ENCODE measurements at regions not wholly inside any gene's neighbourhood (a gene's known extent, or its start where the extent isn't known, plus 50 kb on each side); places are given as distances from the start of the nearest gene placed in this dataset.

GRCh38 chr13:65292488-65292901, 1937.6 kb downstream of the PCDH9 start:
- TF ChIP-seq TSHZ2 (CRISPR knock-in tag; IDR thresholded peaks at IDR 0.05) (peak; percentile 45; the same call in 1 of the 2 replicates), ISL1 (CRISPR knock-in tag; IDR thresholded peaks at IDR 0.05) (0 out of 2 replicates have a peak, but pooled peaks have one; percentile 25), TCF4 (CRISPR knock-in tag; IDR thresholded peaks at IDR 0.05; ENCODE audit: borderline replicate concordance) (peak; percentile 33; the same call in 1 of the 2 replicates), PATZ1 (CRISPR knock-in tag; IDR thresholded peaks at IDR 0.05; ENCODE audit: borderline replicate concordance) (no peak)
- peak; percentile 100 for ATAC-seq

GRCh38 chr13:65287405-65287804, 1942.7 kb downstream of the PCDH9 start:
- no peak for TF ChIP-seq TCF4 (CRISPR knock-in tag; IDR thresholded peaks at IDR 0.05; ENCODE audit: borderline replicate concordance)
- no peak for TF ChIP-seq ARNTL (CRISPR knock-in tag; IDR thresholded peaks at IDR 0.05; ENCODE audit: borderline replicate concordance, low read depth)
- no peak for TF ChIP-seq TSHZ2 (CRISPR knock-in tag; IDR thresholded peaks at IDR 0.05)
- no peak for TF ChIP-seq ISL1 (CRISPR knock-in tag; IDR thresholded peaks at IDR 0.05)
- TF ChIP-seq PATZ1 (CRISPR knock-in tag; IDR thresholded peaks at IDR 0.05; ENCODE audit: borderline replicate concordance), result no peak
- no peak for TF ChIP-seq CREB5 (CRISPR knock-in tag; IDR thresholded peaks at IDR 0.05; ENCODE audit: low read depth)
- no peak for TF ChIP-seq ZFP30 (CRISPR knock-in tag; IDR thresholded peaks at IDR 0.05)
- no peak for TF ChIP-seq GLIS3 (CRISPR knock-in tag; IDR thresholded peaks at IDR 0.05)
- no peak for TF ChIP-seq ZNF565 (CRISPR knock-in tag; conservative IDR thresholded peaks at IDR 0.05; ENCODE audit: low read depth)
- TF ChIP-seq ZNF8 (CRISPR knock-in tag; IDR thresholded peaks at IDR 0.05), result no peak
- no peak for TF ChIP-seq PPARA (CRISPR knock-in tag; IDR thresholded peaks at IDR 0.05; ENCODE audit: borderline replicate concordance)
- no peak for TF ChIP-seq ESRRG (CRISPR knock-in tag; IDR thresholded peaks at IDR 0.05)
- TF ChIP-seq BACH2 (CRISPR knock-in tag; IDR thresholded peaks at IDR 0.05; ENCODE audit: borderline replicate concordance), result no peak
- TF ChIP-seq SNAI2 (CRISPR knock-in tag; IDR thresholded peaks at IDR 0.05), result no peak
- TF ChIP-seq POU6F1 (CRISPR knock-in tag; IDR thresholded peaks at IDR 0.05; ENCODE audit: borderline replicate concordance, low read depth), result no peak
- TF ChIP-seq TOX (CRISPR knock-in tag; IDR thresholded peaks at IDR 0.05; ENCODE audit: borderline replicate concordance), result no peak
- no peak for TF ChIP-seq ZNF70 (CRISPR knock-in tag; IDR thresholded peaks at IDR 0.05)
- no peak for ATAC-seq
